ENCODE measurements at regions not wholly inside any gene's neighbourhood (a gene's known extent, or its start where the extent isn't known, plus 50 kb on each side); places are given as distances from the start of the nearest gene placed in this dataset.
"Not testable (repeated sequence)": the region's sequence is repeated elsewhere in the genome, so short reads cannot be mapped to it uniquely, and the experiment has no call there.

- H3K27me3 Mint-ChIP-seq (ENCODE audit: low read depth); H3K4me1 Mint-ChIP-seq (ENCODE audit: low read depth); H3K27ac Mint-ChIP-seq; CTCF ChIA-PET; DNase-seq; H3K36me3 Mint-ChIP-seq (ENCODE audit: low read depth); ATAC-seq; H3K4me3 Mint-ChIP-seq; H3K9me3 Mint-ChIP-seq (ENCODE audit: insufficient read depth); POLR2A ChIA-PET: not testable (repeated sequence)
Observed at GRCh38 chr11:82182697-82183096, 551.0 kb downstream of the FAM181B start.

GRCh38 chr11:82181796-82182195 is 551.9 kb downstream of the FAM181B start:
- H3K36me3 Mint-ChIP-seq (ENCODE audit: low read depth); CTCF ChIA-PET; H3K9me3 Mint-ChIP-seq (ENCODE audit: insufficient read depth); DNase-seq; ATAC-seq; POLR2A ChIA-PET; H3K27ac Mint-ChIP-seq; H3K4me3 Mint-ChIP-seq; H3K27me3 Mint-ChIP-seq (ENCODE audit: low read depth); H3K4me1 Mint-ChIP-seq (ENCODE audit: low read depth): not testable (repeated sequence)

- Mint-ChIP-seq H3K27me3 (ENCODE audit: low read depth) (no peaks in the 10 kb centered on the region), H3K4me3 (no peak overlapping the region), H3K9me3 (ENCODE audit: insufficient read depth) (no peaks in the 10 kb centered on the region), H3K4me1 (ENCODE audit: low read depth) (no peaks in the 10 kb centered on the region), H3K36me3 (ENCODE audit: low read depth) (no peaks in the 10 kb centered on the region), H3K27ac (no peak overlapping the region)
- ChIA-PET POLR2A (no interaction called here), CTCF (no interaction called here)
- ATAC-seq (no peak), DNase-seq (no peak)
Observed at GRCh38 chr11:82176945-82177344, 556.7 kb downstream of the FAM181B start.

- no peaks in the 10 kb centered on the region for H3K36me3 Mint-ChIP-seq (ENCODE audit: low read depth)
- DNase-seq (no peak), ATAC-seq (no peak)
- H3K27ac Mint-ChIP-seq: no peak overlapping the region
- ChIA-PET CTCF (no interaction called here), POLR2A (no interaction called here)
- H3K4me3 Mint-ChIP-seq: no peak overlapping the region
- no peaks in the 10 kb centered on the region for H3K27me3 Mint-ChIP-seq (ENCODE audit: low read depth)
- H3K9me3 Mint-ChIP-seq (ENCODE audit: insufficient read depth): no peaks in the 10 kb centered on the region
- H3K4me1 Mint-ChIP-seq (ENCODE audit: low read depth): no peaks in the 10 kb centered on the region
Observed at GRCh38 chr11:82176365-82176764, 557.3 kb downstream of the FAM181B start.

GRCh38 chr11:82174610-82175009 is 559.1 kb downstream of the FAM181B start:
- no peaks in the 10 kb centered on the region for H3K9me3 Mint-ChIP-seq (ENCODE audit: insufficient read depth)
- ChIA-PET POLR2A (no interaction called here), CTCF (no interaction called here)
- ATAC-seq (no peak), DNase-seq (no peak)
- H3K27ac Mint-ChIP-seq: no peak overlapping the region
- H3K36me3 Mint-ChIP-seq (ENCODE audit: low read depth): no peaks in the 10 kb centered on the region
- H3K4me1 Mint-ChIP-seq (ENCODE audit: low read depth): no peaks in the 10 kb centered on the region
- no peaks in the 10 kb centered on the region for H3K27me3 Mint-ChIP-seq (ENCODE audit: low read depth)
- H3K4me3 Mint-ChIP-seq: no peak overlapping the region

- no peak for DNase-seq
- Mint-ChIP-seq H3K36me3 (ENCODE audit: low read depth) (no peaks in the 10 kb centered on the region), H3K27me3 (ENCODE audit: low read depth) (no peaks in the 10 kb centered on the region), H3K4me1 (ENCODE audit: low read depth) (no peaks in the 10 kb centered on the region), H3K4me3 (no peak overlapping the region), H3K9me3 (ENCODE audit: insufficient read depth) (no peaks in the 10 kb centered on the region), H3K27ac (no peak overlapping the region)
- no peak for ATAC-seq
- ChIA-PET CTCF (no interaction called here), POLR2A (no interaction called here)
Observed at GRCh38 chr11:82146789-82147188, 586.9 kb downstream of the FAM181B start.

- DNase-seq (no peak), ATAC-seq (no peak)
- Mint-ChIP-seq H3K4me3 (no peak overlapping the region), H3K27me3 (ENCODE audit: low read depth) (no peaks in the 10 kb centered on the region), H3K36me3 (ENCODE audit: low read depth) (no peaks in the 10 kb centered on the region), H3K4me1 (ENCODE audit: low read depth) (no peaks in the 10 kb centered on the region), H3K9me3 (ENCODE audit: insufficient read depth) (no peaks in the 10 kb centered on the region), H3K27ac (no peak overlapping the region)
- POLR2A ChIA-PET: no interaction called here
- CTCF ChIA-PET: no interaction called here
Observed at GRCh38 chr11:82118946-82119345, 614.7 kb downstream of the FAM181B start.

GRCh38 chr11:82117362-82117761 is 616.3 kb downstream of the FAM181B start:
- Mint-ChIP-seq H3K4me1 (ENCODE audit: low read depth) (no peaks in the 10 kb centered on the region), H3K9me3 (ENCODE audit: insufficient read depth) (no peaks in the 10 kb centered on the region), H3K36me3 (ENCODE audit: low read depth) (no peaks in the 10 kb centered on the region), H3K27ac (no peak overlapping the region), H3K27me3 (ENCODE audit: low read depth) (no peaks in the 10 kb centered on the region), H3K4me3 (no peak overlapping the region)
- DNase-seq (no peak), ATAC-seq (no peak)
- CTCF ChIA-PET: no interaction called here
- POLR2A ChIA-PET: no interaction called here

GRCh38 chr11:82105331-82105998 is 628.2 kb downstream of the FAM181B start:
- H3K9me3 Mint-ChIP-seq (ENCODE audit: insufficient read depth): no peaks in the 10 kb centered on the region
- CTCF ChIA-PET: no interaction called here
- no peak overlapping the region for H3K4me3 Mint-ChIP-seq
- H3K27ac Mint-ChIP-seq: no peak overlapping the region
- H3K36me3 Mint-ChIP-seq (ENCODE audit: low read depth): no peaks in the 10 kb centered on the region
- H3K4me1 Mint-ChIP-seq (ENCODE audit: low read depth): no peaks in the 10 kb centered on the region
- no peak for DNase-seq
- no peaks in the 10 kb centered on the region for H3K27me3 Mint-ChIP-seq (ENCODE audit: low read depth)
- no peak for ATAC-seq
- POLR2A ChIA-PET: no interaction called here

GRCh38 chr11:82092904-82093303 is 640.8 kb downstream of the FAM181B start:
- Mint-ChIP-seq H3K4me3 (no peak overlapping the region), H3K27me3 (ENCODE audit: low read depth) (no peaks in the 10 kb centered on the region), H3K27ac (no peak overlapping the region), H3K4me1 (ENCODE audit: low read depth) (no peaks in the 10 kb centered on the region), H3K36me3 (ENCODE audit: low read depth) (no peaks in the 10 kb centered on the region), H3K9me3 (ENCODE audit: insufficient read depth) (no peaks in the 10 kb centered on the region)
- ChIA-PET POLR2A (no interaction called here), CTCF (no interaction called here)
- DNase-seq: no peak
- ATAC-seq: no peak

- ChIA-PET CTCF (no interaction called here), POLR2A (no interaction called here)
- ATAC-seq (no peak), DNase-seq (no peak)
- Mint-ChIP-seq H3K36me3 (ENCODE audit: low read depth) (no peaks in the 10 kb centered on the region), H3K27ac (no peak overlapping the region), H3K4me1 (ENCODE audit: low read depth) (no peaks in the 10 kb centered on the region), H3K9me3 (ENCODE audit: insufficient read depth) (no peaks in the 10 kb centered on the region), H3K27me3 (ENCODE audit: low read depth) (no peaks in the 10 kb centered on the region), H3K4me3 (no peak overlapping the region)
Observed at GRCh38 chr11:82089426-82089825, 644.2 kb downstream of the FAM181B start.

- ChIA-PET CTCF (no interaction called here), POLR2A (no interaction called here)
- DNase-seq (no peak), ATAC-seq (no peak)
- Mint-ChIP-seq H3K27ac (no peak overlapping the region), H3K36me3 (ENCODE audit: low read depth) (no peaks in the 10 kb centered on the region), H3K27me3 (ENCODE audit: low read depth) (no peaks in the 10 kb centered on the region), H3K9me3 (ENCODE audit: insufficient read depth) (no peaks in the 10 kb centered on the region), H3K4me3 (no peak overlapping the region), H3K4me1 (ENCODE audit: low read depth) (no peaks in the 10 kb centered on the region)
Observed at GRCh38 chr11:82085493-82085892, 648.2 kb downstream of the FAM181B start.

GRCh38 chr11:82082976-82083375 is 650.7 kb downstream of the FAM181B start:
- Mint-ChIP-seq H3K9me3 (ENCODE audit: insufficient read depth) (no peaks in the 10 kb centered on the region), H3K4me1 (ENCODE audit: low read depth) (no peaks in the 10 kb centered on the region), H3K27ac (no peak overlapping the region), H3K4me3 (no peak overlapping the region), H3K36me3 (ENCODE audit: low read depth) (no peaks in the 10 kb centered on the region), H3K27me3 (ENCODE audit: low read depth) (no peaks in the 10 kb centered on the region)
- POLR2A ChIA-PET: no interaction called here
- DNase-seq (no peak), ATAC-seq (no peak)
- CTCF ChIA-PET: no interaction called here
